ENCODE measurements at regions not wholly inside any gene's neighbourhood (a gene's known extent, or its start where the extent isn't known, plus 50 kb on each side); places are given as distances from the start of the nearest gene placed in this dataset.

DNA sequence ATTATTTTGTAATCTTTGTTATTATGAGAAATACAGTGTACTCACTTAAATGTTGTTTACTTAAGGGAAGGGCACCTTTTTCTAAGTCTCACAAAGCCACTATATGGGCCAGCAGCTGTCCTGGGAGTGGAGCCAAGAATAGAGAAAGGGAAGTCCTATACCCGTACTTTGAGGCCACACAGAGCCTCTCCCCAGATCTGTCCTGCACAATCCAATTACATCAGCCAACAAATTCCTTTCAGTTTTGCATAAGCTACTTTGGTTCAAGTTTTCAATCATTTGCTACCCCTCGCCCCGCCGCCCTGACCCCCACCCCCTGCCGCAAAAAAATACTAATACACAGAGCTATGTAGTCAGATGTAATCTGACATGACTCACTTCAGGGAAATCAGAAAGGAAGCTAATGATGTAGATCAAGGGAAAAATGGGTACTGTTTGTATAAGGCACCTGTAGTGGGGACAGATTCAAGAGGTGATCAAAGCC lies 297.4 kb upstream of the NEBL start:
- no peak overlapping the region for H3K4me3 ChIP-seq (ENCODE audit: low read depth, low read length)
- TF ChIP-seq, protein P1, sequence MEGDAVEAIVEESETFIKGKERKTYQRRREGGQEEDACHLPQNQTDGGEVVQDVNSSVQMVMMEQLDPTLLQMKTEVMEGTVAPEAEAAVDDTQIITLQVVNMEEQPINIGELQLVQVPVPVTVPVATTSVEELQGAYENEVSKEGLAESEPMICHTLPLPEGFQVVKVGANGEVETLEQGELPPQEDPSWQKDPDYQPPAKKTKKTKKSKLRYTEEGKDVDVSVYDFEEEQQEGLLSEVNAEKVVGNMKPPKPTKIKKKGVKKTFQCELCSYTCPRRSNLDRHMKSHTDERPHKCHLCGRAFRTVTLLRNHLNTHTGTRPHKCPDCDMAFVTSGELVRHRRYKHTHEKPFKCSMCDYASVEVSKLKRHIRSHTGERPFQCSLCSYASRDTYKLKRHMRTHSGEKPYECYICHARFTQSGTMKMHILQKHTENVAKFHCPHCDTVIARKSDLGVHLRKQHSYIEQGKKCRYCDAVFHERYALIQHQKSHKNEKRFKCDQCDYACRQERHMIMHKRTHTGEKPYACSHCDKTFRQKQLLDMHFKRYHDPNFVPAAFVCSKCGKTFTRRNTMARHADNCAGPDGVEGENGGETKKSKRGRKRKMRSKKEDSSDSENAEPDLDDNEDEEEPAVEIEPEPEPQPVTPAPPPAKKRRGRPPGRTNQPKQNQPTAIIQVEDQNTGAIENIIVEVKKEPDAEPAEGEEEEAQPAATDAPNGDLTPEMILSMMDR (IDR thresholded peaks at IDR 0.05; ENCODE audit: control insufficient read depth, extremely low read depth, insufficient read depth): no peak
- DNase-seq (ENCODE audit: low read depth): peak; percentile 64

DNA sequence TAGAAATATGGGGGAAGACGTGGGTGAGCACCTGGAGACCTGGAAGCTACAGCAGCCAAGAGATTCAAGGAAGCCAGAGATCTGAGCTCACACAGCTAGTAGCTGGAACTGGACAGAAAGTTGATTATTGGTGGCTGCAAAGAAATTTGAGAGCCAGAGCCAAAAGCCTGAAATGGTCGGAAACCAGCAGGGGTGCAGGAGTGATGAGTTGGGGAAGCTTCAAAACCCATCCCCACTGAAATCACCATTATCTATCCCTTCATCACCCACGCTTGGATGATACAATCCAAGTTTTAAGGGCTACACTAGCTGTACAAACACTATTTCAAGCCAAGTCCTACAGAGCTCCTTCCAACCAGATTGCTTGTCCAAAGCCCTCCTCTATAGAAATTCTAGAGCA lies 296.1 kb upstream of the NEBL start:
- TF ChIP-seq, protein P1 (IDR thresholded peaks at IDR 0.05; ENCODE audit: control insufficient read depth, extremely low read depth, insufficient read depth): no peak
- no peak for DNase-seq (ENCODE audit: low read depth)
- H3K4me3 ChIP-seq (ENCODE audit: low read depth, low read length): no peak overlapping the region

DNA sequence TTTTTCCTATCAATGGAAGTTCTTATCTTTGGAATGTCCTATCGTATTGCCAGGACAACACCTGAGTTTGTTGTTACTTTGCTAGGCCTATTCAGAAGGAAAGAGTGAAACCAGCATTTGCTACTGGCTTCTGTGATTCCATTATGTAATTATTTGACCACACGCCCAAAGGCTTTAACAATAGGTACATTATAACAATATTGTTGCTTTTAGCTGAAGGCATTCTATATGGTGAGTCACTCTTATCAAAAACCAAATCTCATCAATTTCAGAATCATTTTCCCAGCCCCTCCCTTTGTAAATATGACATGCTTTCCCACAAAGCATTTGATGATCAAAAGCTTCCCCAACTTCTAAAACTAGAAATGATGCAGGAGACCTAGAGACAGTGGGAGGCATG lies 294.4 kb upstream of the NEBL start:
- no peak overlapping the region for H3K4me3 ChIP-seq (ENCODE audit: low read depth, low read length)
- TF ChIP-seq, protein P1 (IDR thresholded peaks at IDR 0.05; ENCODE audit: control insufficient read depth, extremely low read depth, insufficient read depth): no peak
- no peak for DNase-seq (ENCODE audit: low read depth)

DNA sequence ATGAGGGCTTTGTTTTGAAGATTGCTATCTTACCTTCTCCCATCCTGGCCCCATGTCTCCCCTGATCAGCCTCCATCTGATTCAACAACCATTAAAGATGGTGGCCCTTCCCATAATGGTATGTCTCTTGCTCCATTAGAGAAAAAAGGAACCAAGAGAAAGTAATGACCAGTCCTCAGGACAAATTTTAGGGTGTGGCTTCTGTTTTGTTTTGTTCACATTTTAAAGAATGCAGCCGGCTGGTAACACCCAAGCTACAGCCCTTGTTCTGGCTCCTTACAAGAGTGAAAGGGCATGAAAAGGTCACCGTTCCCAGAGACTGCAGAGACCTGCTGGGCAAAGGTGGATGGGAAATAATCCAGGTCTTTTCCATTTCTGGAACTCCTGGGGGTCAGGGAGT lies 287.9 kb upstream of the NEBL start:
- no peak overlapping the region for H3K4me3 ChIP-seq (ENCODE audit: low read depth, low read length)
- TF ChIP-seq, protein P1 (IDR thresholded peaks at IDR 0.05; ENCODE audit: control insufficient read depth, extremely low read depth, insufficient read depth): no peak

DNA sequence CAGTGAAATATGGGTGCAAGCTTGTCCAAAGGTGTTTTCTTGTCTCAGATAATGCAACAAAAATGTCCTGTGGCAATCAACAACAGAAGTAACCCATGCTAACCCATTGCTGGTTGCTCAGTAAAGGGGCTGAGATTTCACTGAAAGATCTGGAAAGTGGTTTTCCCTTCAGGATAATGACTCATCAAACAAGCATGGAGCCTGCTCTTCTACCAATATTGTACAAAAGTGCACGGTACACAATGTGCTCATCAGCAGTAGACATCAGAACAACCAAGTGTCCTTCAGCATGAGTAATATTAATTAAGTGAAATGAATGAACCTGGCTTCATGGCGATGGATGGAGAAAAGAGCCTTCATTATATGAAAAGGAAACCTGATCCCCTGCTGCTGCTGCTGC lies 287.1 kb upstream of the NEBL start:
- H3K4me3 ChIP-seq (ENCODE audit: low read depth, low read length): no peak overlapping the region
- no peak for DNase-seq (ENCODE audit: low read depth)
- TF ChIP-seq, protein P1 (IDR thresholded peaks at IDR 0.05; ENCODE audit: control insufficient read depth, extremely low read depth, insufficient read depth): no peak

More for the DNA sequence above, 287.9 kb upstream of the NEBL start:
- no peak for DNase-seq (ENCODE audit: low read depth)

DNA sequence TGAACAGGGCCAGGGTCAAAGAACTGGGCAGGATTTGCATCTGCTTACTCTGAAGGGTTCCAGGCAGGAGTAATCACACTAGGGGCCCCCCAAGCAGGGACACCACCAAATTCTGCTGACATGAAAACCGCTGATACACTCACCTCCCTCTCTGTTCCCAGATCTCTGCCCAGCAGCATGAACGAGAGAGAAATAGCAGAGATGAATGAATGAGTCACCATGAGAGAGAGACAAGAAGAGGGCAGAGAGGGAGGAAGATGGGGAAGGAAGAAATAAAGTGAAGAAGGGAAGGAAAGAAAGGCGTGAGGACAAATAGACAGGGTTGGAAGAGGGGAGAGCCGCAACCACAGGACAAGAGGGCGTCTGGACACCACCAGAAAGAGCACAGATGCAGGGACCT lies 285.9 kb upstream of the NEBL start:
- no peak for DNase-seq (ENCODE audit: low read depth)
- TF ChIP-seq, protein P1 (IDR thresholded peaks at IDR 0.05; ENCODE audit: control insufficient read depth, extremely low read depth, insufficient read depth): no peak
- H3K4me3 ChIP-seq (ENCODE audit: low read depth, low read length): no peak overlapping the region

DNA sequence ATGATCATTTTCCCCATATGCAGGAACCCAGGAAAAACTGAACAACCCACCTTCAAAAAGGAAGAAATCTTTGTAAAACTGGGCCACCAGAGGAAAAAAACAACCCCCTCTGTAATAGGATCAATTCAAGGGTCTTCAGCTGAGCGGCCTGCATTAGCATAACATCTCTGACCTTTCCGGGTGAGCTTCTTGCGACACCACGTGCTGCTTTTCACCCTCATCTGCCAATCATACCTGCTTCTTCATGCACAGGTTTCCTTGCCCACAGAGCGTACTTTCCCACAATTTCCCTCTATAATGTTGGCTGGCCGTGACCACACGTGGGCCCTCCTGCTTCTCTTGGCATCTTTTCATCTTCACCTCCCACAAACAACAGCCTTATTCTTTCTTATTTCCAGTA lies 284.3 kb upstream of the NEBL start:
- no peak for DNase-seq (ENCODE audit: low read depth)
- H3K4me3 ChIP-seq (ENCODE audit: low read depth, low read length): no peak overlapping the region
- TF ChIP-seq, protein P1 (IDR thresholded peaks at IDR 0.05; ENCODE audit: control insufficient read depth, extremely low read depth, insufficient read depth): no peak
